OCI-LY7 (cell line): ENCODE measurements at regions not wholly inside any gene's neighbourhood (a gene's known extent, or its start where the extent isn't known, plus 50 kb on each side); places are given as distances from the start of the nearest gene placed in this dataset.

Source experiments
- BruUV-seq: library from RNA; stranded (reverse); fragments of 400-500 nt; replicated peaks from 2 replicates; lab custom pipeline; 2021; lab: Mats Ljungman, UMichigan
- CTCF ChIA-PET: fragments of 300-600 bp; sonication (Branson Sonifier 250); formaldehyde crosslinking; loops from one replicate; lab custom pipeline; 2022; ENCODE audit warnings: antibody characterized with exemption; ENCODE audit not compliant: unreplicated experiment; lab: Charles Lee
- POLR2A ChIA-PET: fragments of 300-600 bp; sonication (Branson Sonifier 250); formaldehyde crosslinking; loops from one replicate; lab custom pipeline; 2022; ENCODE audit warnings: antibody characterized with exemption; lab: Charles Lee
- DNase-seq: peaks from one replicate; pipeline ENCODE4 v3.0.0-alpha.2; 2015; ENCODE audit warnings: low spot score
- H2AFZ ChIP-seq: fragments of 200-600 bp; sonication (generic), shearing (Covaris generic); 2 replicates; pipeline ENCODE4 v1.6.1; 2014; ENCODE audit warnings: mild to moderate bottlenecking, antibody characterized with exemption, low read length, moderate library complexity
- H3K27ac ChIP-seq: fragments of 200-600 bp; sonication (generic); 2 replicates; pipeline ENCODE4 v1.5.1; 2014; ENCODE audit warnings: mixed run types, low read depth, mild to moderate bottlenecking, moderate library complexity, low read length, inconsistent platforms; ENCODE audit not compliant: poor library complexity, severe bottlenecking
- H3K36me3 ChIP-seq: fragments of 200-600 bp; sonication (generic); 2 replicates; pipeline ENCODE4 v1.6.1; 2014; ENCODE audit warnings: mild to moderate bottlenecking, antibody characterized with exemption, low read length, moderate library complexity, mixed read lengths; ENCODE audit not compliant: insufficient read depth
- H3K4me1 ChIP-seq: fragments of 200-600 bp; sonication (generic); 2 replicates; pipeline ENCODE4 v1.5.1; 2014; ENCODE audit warnings: mild to moderate bottlenecking, low read length; ENCODE audit not compliant: insufficient read depth, poor library complexity, severe bottlenecking
- H3K4me2 ChIP-seq: fragments of 200-600 bp; sonication (generic); 2 replicates; pipeline ENCODE4 v1.6.1; 2014; ENCODE audit warnings: mild to moderate bottlenecking, low read length
- H3K4me3 ChIP-seq: fragments of 200-600 bp; sonication (generic); 2 replicates; pipeline ENCODE4 v1.5.1; 2014; ENCODE audit warnings: mild to moderate bottlenecking, low read depth, low read length; ENCODE audit not compliant: poor library complexity, severe bottlenecking
- H3K79me2 ChIP-seq: fragments of 200-600 bp; sonication (generic); 2 replicates; pipeline ENCODE4 v1.6.1; 2016; ENCODE audit warnings: low read depth, mild to moderate bottlenecking, low read length, moderate library complexity, mixed read lengths; ENCODE audit not compliant: insufficient read depth
- H3K9me2 ChIP-seq: fragments of 200-600 bp; sonication (generic); 2 replicates; pipeline ENCODE4 v1.6.1; 2016; ENCODE audit warnings: mild to moderate bottlenecking, low read length, mixed read lengths; ENCODE audit not compliant: insufficient read depth
- H3K9me3 ChIP-seq: fragments of 200-600 bp; sonication (generic); 2 replicates; pipeline ENCODE4 v1.6.1; 2014; ENCODE audit warnings: mild to moderate bottlenecking, mixed run types, low read length, mixed read lengths
- H4K20me1 ChIP-seq: fragments of 200-600 bp; sonication (generic); 2 replicates; pipeline ENCODE4 v1.6.1; 2014; ENCODE audit warnings: mild to moderate bottlenecking, antibody characterized with exemption, low read length, moderate library complexity, mixed read lengths; ENCODE audit not compliant: insufficient read depth
- CTCF ChIP-seq: fragments of 200-600 bp; sonication (generic); conservative IDR thresholded peaks from 2 replicates; pipeline ENCODE4 v1.5.1; 2014; ENCODE audit warnings: mild to moderate bottlenecking, antibody characterized with exemption, low read length, moderate library complexity, mixed read lengths
- EZH2phosphoT487 ChIP-seq: fragments of 200-600 bp; sonication (generic); IDR thresholded peaks from 2 replicates; pipeline ENCODE4 v1.6.1; 2018; ENCODE audit warnings: low read depth, borderline replicate concordance, mild to moderate bottlenecking, mixed run types, antibody characterized with exemption, low read length, moderate library complexity, mixed read lengths
- intact Hi-C: fragments of 100-400 bp; cut with micrococcal nuclease; formaldehyde crosslinking; loops from one replicate; pipeline ENCODE4 v1.10.0; 2022; ENCODE audit not compliant: unreplicated experiment

GRCh38 chr10:21249435-21249834 is 276.0 kb downstream of the SKIDA1 start:
- Histone ChIP-seq H3K4me2 (no peak overlapping the region), H3K79me2 (no peaks in the 10 kb centered on the region), H3K27ac (no peak overlapping the region), H2AFZ (no peak overlapping the region), H3K4me1 (no peaks in the 10 kb centered on the region), H3K9me2 (no peaks in the 10 kb centered on the region), H3K36me3 (no peaks in the 10 kb centered on the region), H3K9me3 (no peaks in the 10 kb centered on the region), H3K4me3 (no peak overlapping the region), H4K20me1 (no peaks in the 10 kb centered on the region)
- ChIA-PET CTCF (no interaction called here), POLR2A (no interaction called here)
- intact Hi-C loops = no loop called here
- no peak for TF ChIP-seq EZH2phosphoT487
- TF ChIP-seq CTCF = no peak
- DNase-seq = no peak
- no TSS peak for BruUV-seq

- TF ChIP-seq EZH2phosphoT487 (no peak), CTCF (no peak)
- POLR2A ChIA-PET = interaction anchor here (0.6 kb wide), 1 partner anchor 380 kb away, joined by 6 read pairs; no protein-coding TSS in a partner anchor
Measured at GRCh38 chr10:21247592-21247991, 277.9 kb downstream of the SKIDA1 start.

GRCh38 chr10:21246178-21246577 is 279.3 kb downstream of the SKIDA1 start:
- Histone ChIP-seq H3K36me3 (no peaks in the 10 kb centered on the region), H3K4me3 (no peak overlapping the region), H2AFZ (no peak overlapping the region), H3K79me2 (no peaks in the 10 kb centered on the region), H3K4me2 (no peak overlapping the region), H4K20me1 (no peaks in the 10 kb centered on the region), H3K4me1 (no peaks in the 10 kb centered on the region), H3K27ac (no peak overlapping the region), H3K9me2 (no peaks in the 10 kb centered on the region), H3K9me3 (no peaks in the 10 kb centered on the region)
- ChIA-PET CTCF (no interaction called here), POLR2A (no interaction called here)
- intact Hi-C loops = no loop called here
- DNase-seq = no peak
- TF ChIP-seq EZH2phosphoT487 = no peak
- no TSS peak for BruUV-seq

More at GRCh38 chr10:21247592-21247991, 277.9 kb downstream of the SKIDA1 start:
- no peak overlapping the region for H3K4me2 ChIP-seq
- H3K4me1 ChIP-seq = no peaks in the 10 kb centered on the region
- H3K36me3 ChIP-seq = no peaks in the 10 kb centered on the region
- CTCF ChIA-PET = no interaction called here
- no peaks in the 10 kb centered on the region for H4K20me1 ChIP-seq
- H2AFZ ChIP-seq = no peak overlapping the region
- no peaks in the 10 kb centered on the region for H3K9me3 ChIP-seq
- no peaks in the 10 kb centered on the region for H3K79me2 ChIP-seq
- intact Hi-C loops = no loop called here
- H3K4me3 ChIP-seq = no peak overlapping the region
- no peak for DNase-seq
- H3K27ac ChIP-seq = no peak overlapping the region
- BruUV-seq = no TSS peak
- no peaks in the 10 kb centered on the region for H3K9me2 ChIP-seq
